Adrenal gland (tissue), 5 donors: ENCODE measurements at regions not wholly inside any gene's neighbourhood (a gene's known extent, or its start where the extent isn't known, plus 50 kb on each side); places are given as distances from the start of the nearest gene placed in this dataset.
"Not testable (repeated sequence)": the region's sequence is repeated elsewhere in the genome, so short reads cannot be mapped to it uniquely, and the experiment has no call there.

Experiments
- CTCF ChIP-seq, 6 experiments: fragments of 450-650 bp in 4 of 6; fragments of 200-600 bp in 2 of 6; sonication (generic) in 1 of 6; IDR thresholded peaks; 1 replicate in 5 of 6; 2 replicates in 1 of 6; pipeline versions ENCODE4 v1.5.1 to v1.8.0; 2016 to 2021; ENCODE audit warnings: antibody characterized with exemption in 6 of 6, mild to moderate bottlenecking in 2 of 6, moderate library complexity in 1 of 6
- POLR2A ChIP-seq, 2 donors: fragments of 450-650 bp; IDR thresholded peaks; one replicate each; pipeline ENCODE4 v1.6.1; 2017; ENCODE audit warnings: antibody characterized with exemption in 2 of 2, mild to moderate bottlenecking in 2 of 2, moderate library complexity in 1 of 2
- donor health status: DM: no; HTN: no; CAD: no.

- not testable (repeated sequence) for TF ChIP-seq POLR2A, CTCF (IDR thresholded peaks at IDR 0.05)
These were observed 99.3 kb upstream of the AGAP9 start for GRCh38 chr10:47622719-47623118.
